ENCODE measurements at regions not wholly inside any gene's neighbourhood (a gene's known extent, or its start where the extent isn't known, plus 50 kb on each side); places are given as distances from the start of the nearest gene placed in this dataset.

DNA sequence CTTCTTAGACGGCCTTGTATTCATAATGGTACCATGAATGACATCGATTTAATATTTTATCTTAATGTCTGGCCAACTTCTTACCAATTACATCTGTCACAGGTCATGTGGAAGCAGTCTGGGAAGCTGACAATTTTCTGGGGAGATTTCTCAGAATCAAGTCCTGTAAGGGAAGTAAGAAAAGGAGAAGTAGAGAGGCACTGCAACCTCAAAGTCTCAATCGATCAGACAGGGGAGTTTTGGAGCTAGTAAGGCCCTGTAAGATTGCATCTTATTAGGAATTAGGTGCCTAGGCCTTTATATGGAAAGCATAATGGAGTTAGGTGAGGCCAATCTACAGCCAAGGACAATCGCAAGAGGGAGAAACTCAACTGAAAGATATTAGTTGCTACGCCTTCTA is 694.6 kb upstream of the SORCS1 start:
- DNase-seq = no peak

DNA sequence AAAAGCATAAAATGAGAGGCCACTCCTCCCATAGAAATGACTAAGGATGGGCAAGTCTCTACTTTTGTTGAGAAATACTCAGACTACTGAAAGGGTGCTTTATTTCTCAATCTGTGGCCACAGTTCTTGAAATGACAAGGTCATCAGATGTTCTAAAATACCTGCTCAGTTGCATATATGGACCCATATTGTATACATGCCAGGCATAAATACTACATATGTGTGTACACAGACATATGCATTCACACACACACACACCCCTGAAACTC is 691.5 kb upstream of the SORCS1 start:
- DNase-seq = no peak

DNA sequence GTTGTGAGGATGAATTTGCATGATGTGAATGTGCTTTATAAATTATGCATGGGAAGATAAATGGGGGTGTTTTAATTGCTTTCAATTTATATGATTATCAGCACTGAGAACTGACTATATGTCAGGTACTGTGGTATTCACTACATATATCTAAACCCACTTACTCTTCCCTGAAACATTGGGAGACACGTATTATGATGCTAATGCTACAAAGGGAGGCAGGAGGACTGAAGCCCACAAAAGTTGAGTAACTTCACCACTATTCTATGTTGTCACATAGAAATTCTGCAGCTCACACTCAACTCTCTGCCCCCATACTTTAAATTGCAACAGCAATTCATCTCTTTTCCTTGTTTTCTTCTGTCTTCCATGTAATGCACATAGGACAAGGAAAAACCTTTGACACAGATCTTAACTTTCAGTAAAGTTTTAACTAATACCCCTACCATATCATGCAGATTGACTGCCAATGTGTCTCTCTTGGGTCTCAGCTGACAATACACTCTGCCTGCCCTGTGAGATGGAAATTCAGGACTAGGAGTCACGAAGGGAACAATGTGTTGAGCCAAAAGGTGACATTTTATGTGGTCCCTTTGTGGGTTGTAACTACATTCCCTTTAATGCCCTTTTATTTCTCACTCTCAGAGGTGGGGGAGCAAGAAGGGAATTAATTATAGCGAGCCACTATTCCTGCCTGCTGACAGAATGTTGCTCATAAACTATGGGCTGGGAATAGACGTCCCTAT is 691.0 kb upstream of the SORCS1 start:
- DNase-seq = no peak

DNA sequence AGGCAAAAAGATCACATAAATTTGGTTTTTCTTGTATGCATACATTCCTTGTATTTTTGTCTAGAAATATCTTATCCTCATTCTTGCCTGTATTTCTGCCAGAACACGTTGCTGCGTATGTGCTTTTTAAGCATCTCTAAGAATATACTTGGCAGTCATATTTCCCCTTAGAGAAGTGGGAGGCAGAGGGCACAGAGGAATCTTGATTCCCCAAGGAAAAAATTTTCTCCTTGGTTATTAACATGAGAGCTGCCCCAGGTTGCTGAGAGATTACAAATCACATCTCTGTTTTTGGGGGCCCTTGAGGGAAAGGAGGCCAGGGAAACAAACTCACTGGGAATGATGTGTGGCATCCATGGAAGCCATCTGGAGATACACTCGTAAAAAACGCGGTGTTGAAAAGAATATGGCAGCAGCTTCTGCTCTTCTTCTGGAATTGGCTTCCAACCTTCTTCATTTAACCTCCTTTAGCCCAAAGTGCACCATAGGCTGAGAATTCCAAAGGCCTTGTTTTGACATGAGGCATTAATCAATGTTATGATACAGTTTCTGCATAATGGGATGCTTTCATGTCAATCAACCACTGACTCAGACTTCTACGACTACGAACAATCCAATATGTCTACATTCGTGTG is 684.3 kb upstream of the SORCS1 start:
- no peak for DNase-seq

DNA sequence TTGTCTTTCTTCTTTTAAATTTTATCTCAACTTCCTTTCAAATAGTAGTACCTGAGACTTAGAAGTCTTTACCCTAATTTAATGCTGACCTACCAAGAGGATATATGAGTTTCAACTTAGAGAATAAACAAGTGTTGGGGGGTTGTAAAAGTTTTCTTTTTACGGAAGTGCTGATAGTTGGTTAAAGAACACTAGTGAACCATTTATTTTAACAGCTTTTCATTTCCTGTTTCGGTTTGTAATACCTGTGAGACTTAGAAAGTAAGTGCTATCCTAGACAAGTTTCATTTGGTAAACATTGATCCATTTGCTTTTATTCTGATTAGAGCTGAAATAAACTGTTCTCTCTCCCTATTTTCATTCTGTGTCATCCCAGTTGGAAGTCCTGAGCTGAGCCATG is 683.1 kb upstream of the SORCS1 start:
- DNase-seq = no peak

DNA sequence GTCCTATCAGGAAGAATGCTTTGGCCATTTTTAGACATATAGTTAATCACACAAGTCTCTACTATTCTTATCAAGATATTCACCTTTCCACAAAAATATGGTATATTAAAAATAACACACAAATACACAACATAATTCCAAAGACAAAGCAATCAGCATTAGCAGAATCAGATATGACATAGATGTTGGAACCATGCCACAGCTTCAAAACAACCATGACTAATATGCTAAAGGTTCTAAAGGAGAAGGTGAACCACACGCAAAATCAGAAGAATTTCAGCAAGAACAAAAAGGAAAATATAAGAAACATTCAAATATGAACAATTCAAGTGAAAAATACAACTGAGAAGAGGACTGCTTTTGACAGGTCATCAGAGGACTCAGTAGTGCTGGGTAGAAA is 670.2 kb upstream of the SORCS1 start:
- no peak for DNase-seq

DNA sequence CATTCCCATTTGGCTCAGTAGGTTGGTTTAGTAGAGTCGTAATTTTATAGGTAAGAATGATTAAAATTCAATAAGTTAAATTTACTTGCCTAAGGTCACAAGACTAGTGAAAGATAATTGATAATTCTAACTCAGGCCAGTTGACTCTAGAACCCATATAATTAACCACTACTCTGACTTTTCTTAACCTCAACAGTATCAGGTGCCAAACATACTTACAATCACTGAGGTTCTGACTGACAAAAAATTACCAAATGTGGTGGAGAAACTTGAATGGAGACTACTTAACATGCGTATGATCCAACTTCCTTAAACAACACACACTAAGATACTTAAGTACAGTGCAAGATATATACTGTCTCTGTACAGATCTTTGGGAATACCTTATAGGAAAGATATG is 667.3 kb upstream of the SORCS1 start:
- no peak for DNase-seq

DNA sequence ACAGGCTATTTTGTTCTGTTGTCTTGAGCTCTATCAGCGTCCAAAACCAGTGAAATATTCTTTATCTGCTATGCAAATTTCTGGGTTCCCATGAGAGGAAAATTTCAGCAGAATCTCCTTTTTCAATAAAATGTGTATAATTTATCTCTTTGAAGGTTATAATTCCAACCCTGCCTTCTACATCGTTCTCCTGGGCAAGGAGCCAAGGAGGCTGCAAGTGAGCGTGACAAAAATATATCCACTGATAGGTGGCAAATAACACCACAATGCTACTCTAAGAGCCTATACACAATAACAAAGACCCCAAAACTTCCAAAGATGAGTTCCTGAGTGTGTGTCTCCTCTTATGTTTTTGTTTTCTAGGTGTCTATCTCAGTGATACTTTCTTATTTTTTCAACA is 664.7 kb upstream of the SORCS1 start:
- no peak for DNase-seq

DNA sequence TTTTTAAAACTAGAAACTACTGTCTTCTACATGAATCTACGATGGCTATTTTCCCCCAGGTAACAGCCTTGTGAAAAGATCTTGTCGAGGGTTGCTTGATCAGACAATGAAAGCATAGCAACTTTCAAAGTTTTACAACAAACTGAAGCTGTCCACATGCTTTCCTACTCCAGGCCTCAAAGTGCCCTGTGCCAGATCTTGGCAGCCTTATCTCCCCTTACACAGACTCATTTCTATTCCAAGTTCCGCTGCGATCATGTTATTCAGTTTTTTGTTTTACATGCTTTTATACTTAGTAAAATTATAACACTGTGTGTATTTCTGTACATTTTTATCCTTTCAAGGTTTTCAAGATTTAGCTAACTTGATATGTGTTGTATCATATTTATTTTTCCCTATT is 661.7 kb upstream of the SORCS1 start:
- peak; percentile 3 for DNase-seq

DNA sequence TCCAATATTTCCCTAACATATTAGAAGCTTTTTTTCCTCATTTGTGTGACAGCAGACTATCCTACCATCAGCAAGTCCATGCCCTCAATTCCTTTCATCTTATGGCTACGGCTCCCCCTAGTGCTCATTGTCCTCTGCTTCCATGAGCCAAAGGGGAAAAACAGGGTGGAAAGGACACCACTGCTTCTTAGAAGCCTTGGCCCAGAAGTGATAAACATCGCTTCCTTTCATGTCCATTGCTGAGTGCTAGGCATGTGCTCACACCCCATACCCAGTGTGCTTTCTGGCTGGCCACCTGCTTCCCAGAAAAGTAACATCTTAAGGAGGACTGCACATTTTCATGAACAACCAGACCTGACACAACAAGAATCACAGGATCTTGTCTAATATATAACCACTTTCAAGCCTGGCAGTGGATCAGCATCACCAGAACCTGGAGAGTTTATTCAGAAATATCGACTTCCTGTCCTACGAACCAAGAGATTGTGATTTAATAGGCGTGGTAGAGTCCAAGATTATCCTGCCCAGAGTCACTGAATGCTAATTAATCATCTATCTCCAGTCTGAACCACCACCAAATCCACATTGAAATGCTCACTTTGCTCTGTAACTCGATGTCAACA is 650.5 kb upstream of the SORCS1 start:
- DNase-seq = peak; percentile 67

DNA sequence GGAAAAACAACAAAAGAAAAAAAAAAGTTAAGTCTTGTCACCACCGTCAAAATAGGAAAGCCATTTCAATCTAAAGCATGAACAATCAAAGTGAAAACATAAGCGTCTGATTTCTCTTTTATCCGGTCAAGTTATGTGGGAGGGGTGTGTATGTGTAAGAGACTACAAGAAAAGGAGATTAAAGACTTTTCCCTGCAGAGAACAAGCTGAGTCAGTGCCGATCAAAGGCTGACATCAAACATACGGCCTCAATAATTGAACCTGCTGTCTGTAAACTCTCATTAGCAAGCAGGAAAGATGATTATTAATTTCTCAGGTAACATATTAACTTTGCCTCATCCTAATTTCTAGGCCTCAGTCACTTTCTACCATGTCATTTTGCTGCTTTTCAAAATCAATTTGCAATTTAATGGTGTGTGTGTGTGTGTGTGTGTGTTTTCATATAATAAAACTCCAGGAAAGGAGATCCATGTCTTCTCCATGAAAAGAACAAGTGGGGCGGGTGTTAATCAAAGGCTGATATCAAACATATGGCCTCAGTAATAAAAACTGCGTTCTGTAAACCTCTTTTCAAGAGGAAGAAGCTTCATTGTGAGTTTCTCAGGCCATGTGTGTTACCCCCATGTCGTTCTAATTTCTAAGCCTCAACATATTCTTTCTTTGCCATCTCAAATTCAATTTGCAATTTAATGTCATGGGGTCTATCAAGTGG is 649.1 kb upstream of the SORCS1 start:
- no peak for DNase-seq

DNA sequence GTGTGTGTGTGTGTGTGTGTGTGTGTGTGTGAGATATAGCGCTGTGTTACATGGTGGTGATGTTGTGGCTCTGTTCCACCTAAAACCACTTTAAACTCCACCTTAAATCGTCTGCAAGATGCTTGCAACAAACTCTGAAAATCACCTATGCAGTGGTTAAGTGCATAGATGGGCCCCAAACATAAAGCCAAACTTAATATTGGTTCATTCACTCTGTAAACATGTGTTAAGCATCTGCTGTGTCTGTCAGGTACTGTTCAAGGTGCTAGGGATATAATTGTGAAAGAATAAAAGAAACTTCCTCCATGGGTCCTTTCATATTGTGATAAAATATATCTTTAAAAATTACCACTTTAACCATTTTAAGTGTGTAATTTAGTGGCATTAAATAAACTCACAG is 645.4 kb upstream of the SORCS1 start:
- DNase-seq = no peak

DNA sequence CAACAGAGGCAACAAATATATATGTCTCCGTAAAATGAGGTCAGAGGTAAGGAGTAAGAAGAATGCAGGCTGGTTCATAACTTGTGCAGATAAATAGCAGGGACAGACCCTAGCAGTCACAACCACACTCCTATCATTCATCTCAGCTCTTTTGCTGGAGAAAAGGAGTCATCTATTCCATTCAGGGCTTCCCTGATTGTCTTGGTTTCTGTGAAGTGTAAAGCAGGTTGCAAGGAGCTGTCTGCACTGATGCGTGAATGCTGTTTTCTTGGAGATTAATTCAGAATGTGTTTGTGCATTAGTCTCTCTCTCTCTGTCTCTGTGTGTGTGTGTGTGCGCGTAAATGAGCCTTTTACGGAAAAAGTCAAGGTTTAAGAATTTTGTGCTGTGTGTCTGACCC is 643.3 kb upstream of the SORCS1 start:
- DNase-seq = no peak

DNA sequence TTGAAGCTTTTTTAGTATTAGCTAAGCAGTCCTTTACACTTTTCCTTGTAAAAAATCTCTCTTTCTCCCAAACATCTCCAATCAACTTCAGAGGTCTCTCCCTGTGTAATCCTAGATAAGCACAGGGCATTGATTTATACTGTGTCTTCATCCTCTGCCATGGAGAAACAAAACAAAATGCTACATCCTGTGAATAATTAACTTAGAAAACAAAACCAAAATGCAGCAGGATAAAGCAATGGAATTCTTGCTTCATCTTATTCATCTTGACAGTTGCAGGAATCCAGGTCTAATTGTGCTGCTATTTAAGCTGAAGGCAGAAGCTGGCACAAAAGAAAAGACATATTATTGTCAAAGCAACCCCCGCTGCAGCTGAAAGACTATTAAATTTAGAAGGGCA is 641.5 kb upstream of the SORCS1 start:
- no peak for DNase-seq

DNA sequence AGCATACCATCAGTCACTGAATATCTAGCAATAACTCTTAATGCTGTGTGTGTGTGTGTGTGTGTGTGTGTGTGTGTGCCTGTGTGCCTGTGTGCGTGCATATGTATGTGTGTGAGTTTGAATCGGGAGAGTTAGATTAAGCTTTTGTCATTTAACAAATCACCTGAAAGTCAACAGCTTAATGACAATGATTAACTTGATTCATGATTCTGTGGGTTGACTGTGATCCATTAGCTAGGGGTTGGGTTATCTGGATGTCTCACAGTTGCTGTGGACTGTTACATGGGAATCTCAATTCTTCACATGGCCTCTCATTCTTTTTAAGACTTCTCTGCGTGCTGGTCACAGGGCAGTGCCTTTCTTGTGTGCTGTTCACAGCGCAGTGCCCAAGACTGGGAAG is 639.0 kb upstream of the SORCS1 start:
- no peak for DNase-seq

DNA sequence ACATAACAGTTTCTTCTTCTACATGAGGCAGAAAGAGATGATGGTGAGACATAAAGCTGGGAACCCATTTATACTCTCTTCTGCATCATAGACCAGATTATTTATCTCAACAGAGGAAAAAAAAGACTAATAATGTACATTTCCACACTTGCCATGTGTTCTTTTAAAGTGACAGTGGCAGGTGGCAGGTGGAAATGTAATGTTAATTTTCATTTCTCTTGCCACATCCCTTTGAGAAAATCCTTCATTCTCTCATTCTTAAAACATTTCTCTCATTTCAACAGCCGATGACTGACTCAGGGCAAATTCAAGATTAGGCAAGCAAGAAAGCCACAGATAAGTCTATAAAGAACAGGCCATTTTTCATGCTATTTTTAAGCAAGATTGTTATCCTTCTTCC is 635.6 kb upstream of the SORCS1 start:
- no peak for DNase-seq

DNA sequence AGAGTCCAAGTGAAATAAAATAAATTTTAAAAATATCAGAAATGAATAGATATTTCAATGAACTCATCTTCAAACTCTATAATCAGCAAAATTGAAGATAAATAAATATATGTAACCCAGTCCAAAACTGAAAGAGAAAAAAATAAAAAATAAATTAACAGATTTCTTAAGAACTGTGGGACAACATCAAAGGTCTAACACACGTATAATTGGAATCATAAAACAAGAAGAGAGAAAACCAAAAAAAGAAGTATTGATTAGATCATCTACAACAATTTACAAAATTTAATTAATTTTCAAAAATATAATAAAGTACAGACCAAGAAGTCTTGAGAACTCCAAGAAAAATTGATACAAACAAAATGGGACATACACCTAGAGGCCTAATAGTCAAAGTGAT is 625.8 kb upstream of the SORCS1 start:
- DNase-seq = peak; percentile 3

DNA sequence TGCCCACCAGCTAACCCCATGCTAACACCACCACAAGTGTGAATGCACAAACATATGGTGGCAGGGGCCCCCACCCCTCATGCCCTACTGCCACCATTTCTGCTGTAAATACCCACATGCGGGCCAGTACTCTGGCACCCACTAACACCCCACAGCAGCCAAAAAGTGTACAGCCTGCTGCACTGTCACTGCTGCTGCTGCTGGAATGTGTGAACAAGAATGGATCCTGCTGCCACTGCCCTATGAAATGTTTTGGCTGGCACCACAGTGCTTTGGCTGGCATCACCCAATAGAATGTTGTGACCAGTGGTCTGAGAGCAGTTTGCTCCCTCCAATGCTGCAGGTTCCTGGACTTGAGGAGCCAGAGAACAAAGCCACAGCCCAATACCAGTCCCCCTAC is 606.6 kb upstream of the SORCS1 start:
- no peak for DNase-seq

DNA sequence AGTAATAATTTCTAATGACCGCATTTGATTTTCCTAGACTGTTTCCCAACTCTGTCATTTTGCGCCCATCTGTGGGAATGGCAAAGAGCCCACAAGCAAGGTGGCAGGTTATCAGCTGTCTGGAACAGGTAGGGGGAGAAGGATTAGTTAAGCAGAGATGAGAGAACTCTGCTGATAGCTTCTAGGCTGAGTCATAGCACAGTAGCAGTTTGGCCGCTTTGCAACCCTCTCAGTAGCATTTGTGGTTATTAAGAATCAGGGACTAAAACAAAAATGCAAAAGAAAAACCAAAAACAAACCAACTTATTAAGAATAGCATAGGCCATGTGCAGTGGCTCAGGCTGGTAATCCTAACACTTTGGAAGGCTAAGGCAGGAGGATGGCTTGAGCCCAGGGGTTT is 602.7 kb upstream of the SORCS1 start:
- DNase-seq = no peak

DNA sequence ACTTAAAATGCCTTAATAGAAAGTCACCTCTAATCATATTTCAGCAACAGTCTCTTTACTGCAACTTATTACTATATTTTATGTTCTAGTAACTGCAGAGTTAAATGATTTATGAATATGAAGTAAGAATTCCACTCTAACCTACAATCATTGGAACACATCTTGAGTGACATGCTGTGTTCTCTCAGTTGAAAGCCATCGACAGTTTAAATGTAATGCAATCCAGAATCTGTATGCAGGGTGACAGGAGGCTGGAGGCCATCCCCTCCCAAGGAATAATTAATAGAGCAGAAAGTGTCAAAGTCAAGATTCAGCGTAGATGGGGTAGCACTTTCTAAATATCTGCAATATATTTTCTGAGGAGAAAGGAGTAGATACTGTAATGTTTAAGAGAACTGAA is 590.3 kb upstream of the SORCS1 start:
- DNase-seq = no peak

DNA sequence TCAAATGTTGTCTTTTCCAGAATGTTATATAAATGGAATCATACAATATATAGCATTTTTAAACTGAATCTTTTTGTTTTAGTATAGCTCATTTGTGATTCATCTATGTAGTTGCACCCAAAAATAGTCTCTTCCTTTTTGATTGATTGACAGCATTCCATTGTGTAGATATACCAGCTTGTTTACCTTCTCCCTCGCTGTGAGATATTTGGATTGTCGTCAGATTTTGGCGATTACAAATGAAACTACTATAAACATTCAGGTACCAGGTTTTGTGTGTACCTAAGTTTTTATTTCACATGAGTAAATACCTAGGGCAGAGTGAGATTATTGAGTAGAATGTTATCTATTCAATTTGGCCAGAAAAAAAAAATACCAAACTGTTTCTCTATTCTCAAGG is 584.7 kb upstream of the SORCS1 start:
- no peak for DNase-seq

DNA sequence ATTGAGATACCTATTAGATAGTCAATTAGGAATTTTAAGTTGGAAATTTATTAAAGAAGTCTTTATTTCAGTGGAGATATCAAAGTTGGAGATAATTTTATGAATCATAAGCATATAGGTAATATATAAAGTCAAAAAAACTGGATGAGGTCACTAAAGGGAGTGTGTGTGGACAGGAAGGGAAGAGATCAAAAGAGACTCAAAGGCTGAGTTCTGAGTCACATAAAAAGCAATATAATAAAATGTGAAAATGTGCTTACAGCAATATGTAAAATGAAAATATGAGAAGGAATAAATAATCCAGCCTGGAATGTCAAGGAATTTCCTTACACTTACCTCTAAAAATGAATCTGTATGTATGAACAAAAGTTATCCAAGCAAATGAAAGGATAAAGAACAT is 583.3 kb upstream of the SORCS1 start:
- no peak for DNase-seq

DNA sequence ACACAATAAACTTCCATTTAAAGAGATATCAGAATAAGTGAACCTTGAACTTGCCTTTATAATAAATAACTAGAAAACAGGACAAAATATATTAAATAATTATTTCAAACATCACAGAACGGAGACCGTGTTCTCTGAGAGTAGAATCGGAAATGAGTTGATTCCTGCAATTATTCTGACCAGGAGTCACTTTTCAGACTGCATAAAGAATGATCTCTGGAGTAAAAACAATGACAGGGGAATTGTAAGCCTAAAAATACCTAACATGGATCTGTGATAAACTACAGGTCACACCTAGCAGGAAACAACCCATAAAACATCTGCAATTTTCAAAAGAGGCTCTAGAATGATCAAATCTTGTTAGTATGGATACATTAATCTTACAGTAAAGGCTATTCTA is 577.5 kb upstream of the SORCS1 start:
- no peak for DNase-seq

DNA sequence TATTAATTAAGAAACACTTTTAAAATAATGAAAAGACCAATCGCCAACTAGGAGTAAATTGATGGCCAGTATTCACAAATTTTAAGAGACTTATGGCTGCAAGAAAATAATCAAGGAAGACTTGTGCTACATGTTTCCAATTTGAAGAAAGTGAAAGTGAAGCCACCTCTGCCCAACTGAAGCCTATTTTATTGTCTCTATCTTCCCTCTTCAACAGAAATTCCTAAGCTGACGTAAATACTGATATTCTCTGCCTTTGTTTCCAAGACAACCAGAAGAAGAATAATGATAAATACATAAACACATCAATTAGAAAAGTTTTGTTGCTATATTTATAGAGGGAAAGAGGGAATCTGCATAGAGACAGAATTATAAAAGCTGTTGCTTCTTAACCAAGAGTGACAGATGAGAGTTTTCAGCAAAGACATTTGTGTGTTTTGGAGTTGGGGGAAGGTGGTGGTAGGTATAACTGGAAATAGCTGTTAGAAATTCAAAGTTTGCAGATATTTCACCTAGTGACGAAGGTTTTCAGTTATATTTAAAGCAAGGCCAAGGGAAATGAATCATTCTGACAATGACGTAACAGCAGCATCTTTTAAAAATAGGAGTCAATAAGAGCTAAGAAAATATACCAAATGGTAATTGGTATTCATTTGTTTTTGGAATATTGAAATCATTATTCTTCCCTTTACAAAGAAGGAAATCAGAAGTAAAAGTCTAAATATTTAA is 576.6 kb upstream of the SORCS1 start:
- DNase-seq = no peak

All from hematopoietic multipotent progenitor cell treated with erythropoietin and hydrocortisone succinate and interleukin-3 and kit ligand, for 6 days (in vitro differentiated cells).